Thoracic aorta (tissue), 2 donors: ENCODE measurements at regions not wholly inside any gene's neighbourhood (a gene's known extent, or its start where the extent isn't known, plus 50 kb on each side); places are given as distances from the start of the nearest gene placed in this dataset.

ENCODE experiments used
- ATAC-seq: fragments of 150-250 bp; one replicate; pipeline ENCODE4 v1.8.0; 2017; ENCODE audit warnings: low read depth; ENCODE audit not compliant: insufficient number of reproducible peaks, low FRiP score
- DNase-seq: peaks from one replicate; pipeline ENCODE4 v3.0.0-alpha.2; 2020; ENCODE audit warnings: low spot score
- H3K27ac ChIP-seq, 2 donors: fragments of 200-600 bp; sonication (generic); 1 replicate in 1 of 2; 2 replicates in 1 of 2; pipeline ENCODE4 v1.5.1; 2016; ENCODE audit warnings: mild to moderate bottlenecking in 2 of 2, moderate library complexity in 2 of 2
- H3K27me3 ChIP-seq: fragments of 200-600 bp; sonication (generic); replicated peaks from 2 replicates; pipeline ENCODE4 v1.6.0; 2016; ENCODE audit warnings: mild to moderate bottlenecking; ENCODE audit not compliant: insufficient read depth
- H3K36me3 ChIP-seq: fragments of 200-600 bp; sonication (generic); one replicate; pipeline ENCODE4 v1.5.1; 2016
- H3K4me1 ChIP-seq, 2 donors: fragments of 200-600 bp; sonication (generic); 1 replicate in 1 of 2; 2 replicates in 1 of 2; pipeline versions ENCODE4 v1.5.1 to v1.6.0; 2016; ENCODE audit warnings: low read depth in 2 of 2, mild to moderate bottlenecking in 1 of 2; ENCODE audit not compliant: control insufficient read depth in 1 of 2
- H3K4me3 ChIP-seq: fragments of 200-600 bp; sonication (generic); 2 replicates; pipeline ENCODE4 v1.5.1; 2016; ENCODE audit warnings: mild to moderate bottlenecking
- H3K9me3 ChIP-seq: fragments of 200-600 bp; sonication (generic); 2 replicates; pipeline ENCODE4 v1.5.1; 2016
- TF ChIP-seq, protein P1 (sequence below): fragments of 200-600 bp; sonication (generic); IDR thresholded peaks from one replicate; pipeline ENCODE4 v1.5.1; 2019; ENCODE audit warnings: antibody characterized with exemption

DNA sequence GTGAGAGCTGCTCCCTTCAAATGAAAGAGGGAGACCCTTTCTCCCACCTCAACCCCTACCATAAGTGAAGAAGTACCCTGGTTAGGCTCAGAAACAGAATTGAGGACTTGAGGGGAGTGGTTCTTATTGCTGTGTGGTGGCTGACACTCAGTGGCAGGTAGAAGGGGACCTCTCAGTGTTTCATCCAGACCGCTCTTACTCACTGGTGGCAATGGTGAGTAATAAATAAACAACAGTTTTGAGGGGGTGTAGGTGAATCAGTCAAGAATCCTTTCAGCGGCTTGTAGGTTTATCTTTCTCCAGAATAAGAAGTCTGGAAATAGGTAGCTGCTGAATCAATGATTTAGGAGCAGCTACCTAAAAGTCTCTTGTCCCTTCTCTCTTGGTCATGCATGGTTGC, 403.4 kb upstream of the B3GAT1 start:
- H3K9me3 ChIP-seq: no peaks in the 10 kb centered on the region
- H3K27ac ChIP-seq: no peak overlapping the region
- ATAC-seq (no peak), DNase-seq (no peak)
- TF ChIP-seq, protein P1, sequence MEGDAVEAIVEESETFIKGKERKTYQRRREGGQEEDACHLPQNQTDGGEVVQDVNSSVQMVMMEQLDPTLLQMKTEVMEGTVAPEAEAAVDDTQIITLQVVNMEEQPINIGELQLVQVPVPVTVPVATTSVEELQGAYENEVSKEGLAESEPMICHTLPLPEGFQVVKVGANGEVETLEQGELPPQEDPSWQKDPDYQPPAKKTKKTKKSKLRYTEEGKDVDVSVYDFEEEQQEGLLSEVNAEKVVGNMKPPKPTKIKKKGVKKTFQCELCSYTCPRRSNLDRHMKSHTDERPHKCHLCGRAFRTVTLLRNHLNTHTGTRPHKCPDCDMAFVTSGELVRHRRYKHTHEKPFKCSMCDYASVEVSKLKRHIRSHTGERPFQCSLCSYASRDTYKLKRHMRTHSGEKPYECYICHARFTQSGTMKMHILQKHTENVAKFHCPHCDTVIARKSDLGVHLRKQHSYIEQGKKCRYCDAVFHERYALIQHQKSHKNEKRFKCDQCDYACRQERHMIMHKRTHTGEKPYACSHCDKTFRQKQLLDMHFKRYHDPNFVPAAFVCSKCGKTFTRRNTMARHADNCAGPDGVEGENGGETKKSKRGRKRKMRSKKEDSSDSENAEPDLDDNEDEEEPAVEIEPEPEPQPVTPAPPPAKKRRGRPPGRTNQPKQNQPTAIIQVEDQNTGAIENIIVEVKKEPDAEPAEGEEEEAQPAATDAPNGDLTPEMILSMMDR: no peak
- no peaks in the 10 kb centered on the region for H3K4me1 ChIP-seq
- H3K27me3 ChIP-seq: no peaks in the 10 kb centered on the region
- H3K36me3 ChIP-seq: no peaks in the 10 kb centered on the region
- H3K4me3 ChIP-seq: no peak overlapping the region

GRCh38 chr11:134807997-134808396, 396.0 kb upstream of the B3GAT1 start:
- no peak for DNase-seq
- Histone ChIP-seq H3K27me3 (no peaks in the 10 kb centered on the region), H3K27ac (no peak overlapping the region), H3K4me3 (no peak overlapping the region), H3K9me3 (no peaks in the 10 kb centered on the region), H3K4me1 (no peaks in the 10 kb centered on the region), H3K36me3 (no peaks in the 10 kb centered on the region)
- no peak for ATAC-seq
- TF ChIP-seq, protein P1: no peak

DNA sequence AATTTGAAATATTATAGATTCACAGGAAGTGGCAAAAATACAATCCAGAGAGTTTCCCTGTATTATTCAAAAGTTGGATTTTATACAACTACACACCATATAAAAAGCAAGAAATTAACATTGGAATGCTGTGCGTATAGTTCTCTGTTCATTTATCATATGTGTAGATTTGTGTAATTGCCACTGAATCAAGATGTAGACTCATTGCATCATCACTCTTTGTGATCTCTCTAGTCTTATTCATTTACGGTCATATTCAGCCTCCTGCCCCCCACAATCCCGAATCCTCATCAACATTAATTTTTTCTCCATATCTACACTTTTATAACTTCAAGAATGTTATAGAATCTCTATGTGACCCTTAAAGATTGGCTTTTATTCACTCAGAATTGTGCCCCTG, 390.6 kb upstream of the B3GAT1 start:
- H3K4me1 ChIP-seq: no peaks in the 10 kb centered on the region
- no peak for DNase-seq
- no peaks in the 10 kb centered on the region for H3K36me3 ChIP-seq
- ATAC-seq: no peak
- H3K9me3 ChIP-seq: no peaks in the 10 kb centered on the region
- H3K27ac ChIP-seq: no peak overlapping the region
- H3K27me3 ChIP-seq: no peaks in the 10 kb centered on the region
- TF ChIP-seq, protein P1: no peak
- H3K4me3 ChIP-seq: no peak overlapping the region

GRCh38 chr11:134802116-134802515, 390.1 kb upstream of the B3GAT1 start:
- Histone ChIP-seq H3K9me3 (no peaks in the 10 kb centered on the region), H3K4me3 (no peak overlapping the region), H3K27me3 (no peaks in the 10 kb centered on the region), H3K27ac (no peak overlapping the region), H3K36me3 (no peaks in the 10 kb centered on the region), H3K4me1 (no peaks in the 10 kb centered on the region)
- TF ChIP-seq, protein P1: no peak
- no peak for DNase-seq
- no peak for ATAC-seq

GRCh38 chr11:134801570-134801969, 389.5 kb upstream of the B3GAT1 start:
- Histone ChIP-seq H3K4me3 (no peak overlapping the region), H3K27ac (no peak overlapping the region), H3K4me1 (no peaks in the 10 kb centered on the region), H3K36me3 (no peaks in the 10 kb centered on the region), H3K27me3 (no peaks in the 10 kb centered on the region), H3K9me3 (no peaks in the 10 kb centered on the region)
- TF ChIP-seq, protein P1: no peak
- ATAC-seq: no peak
- no peak for DNase-seq
